Panc1 (cell line): ENCODE measurements at regions not wholly inside any gene's neighbourhood (a gene's known extent, or its start where the extent isn't known, plus 50 kb on each side); places are given as distances from the start of the nearest gene placed in this dataset.

Experiments used
- ATAC-seq: fragments of 200-7000 bp; cut with Tn5 transposase; 2 replicates; pipeline ENCODE4 v1.9.1; 2020; ENCODE audit warnings: mild to moderate bottlenecking, moderate library complexity
- BruUV-seq: library from RNA; stranded (reverse); fragments of 400-500 nt; replicated peaks from 2 replicates; lab custom pipeline; 2021; lab: Mats Ljungman, UMichigan
- CTCF ChIA-PET: fragments of 300-600 bp; sonication (Branson Sonifier 250); formaldehyde crosslinking; loops from one replicate; lab custom pipeline; 2022; ENCODE audit warnings: antibody characterized with exemption; lab: Charles Lee
- POLR2A ChIA-PET: fragments of 300-600 bp; sonication (Branson Sonifier 250); formaldehyde crosslinking; loops from one replicate; lab custom pipeline; 2022; ENCODE audit warnings: antibody characterized with exemption; lab: Charles Lee
- DNase-seq: peaks from one replicate; pipeline ENCODE4 v3.0.0-alpha.2; 2010; ENCODE audit warnings: low read depth, low spot score
- H3K27ac ChIP-seq: 2 replicates; pipeline ENCODE4 v1.5.1; 2011; ENCODE audit warnings: mild to moderate bottlenecking, low read length, inconsistent platforms
- H3K27me3 ChIP-seq: fragments of 200-500 bp; sonication (Bioruptor generic); 2 replicates; pipeline ENCODE4 v1.6.0; 2014; ENCODE audit warnings: low read length, inconsistent platforms; ENCODE audit not compliant: control insufficient read depth, insufficient read depth
- H3K36me3 ChIP-seq: fragments of 200-500 bp; sonication (Bioruptor generic); 2 replicates; pipeline ENCODE4 v1.5.1; 2014; ENCODE audit warnings: inconsistent platforms, mild to moderate bottlenecking, low read length, moderate library complexity; ENCODE audit not compliant: control insufficient read depth, insufficient read depth
- H3K4me1 ChIP-seq: 2 replicates; pipeline ENCODE4 v1.5.1; 2011; ENCODE audit warnings: inconsistent platforms, mild to moderate bottlenecking, low read length, moderate library complexity; ENCODE audit not compliant: control insufficient read depth, insufficient read depth
- H3K4me3 ChIP-seq, 2 experiments: 2 replicates each; pipeline ENCODE4 v1.5.1; 2011 to 2012; ENCODE audit warnings: low read depth in 2 of 2, low read length in 2 of 2, mild to moderate bottlenecking in 2 of 2, inconsistent platforms in 1 of 2, moderate library complexity in 1 of 2
- H3K9me3 ChIP-seq: fragments of 200-500 bp; sonication (Bioruptor generic); 2 replicates; pipeline ENCODE4 v1.5.1; 2014; ENCODE audit warnings: low read depth, mild to moderate bottlenecking, inconsistent platforms, low read length, moderate library complexity; ENCODE audit not compliant: control insufficient read depth, insufficient read depth
- CTCF ChIP-seq: fragments of 450-650 bp; IDR thresholded peaks from 2 replicates; pipeline ENCODE4 v1.5.1; 2017; ENCODE audit warnings: mild to moderate bottlenecking
- POLR2AphosphoS5 ChIP-seq: IDR thresholded peaks from 2 replicates; pipeline ENCODE4 v1.6.1; 2012; ENCODE audit warnings: mild to moderate bottlenecking, low read depth, low read length, moderate library complexity
- REST ChIP-seq, 2 experiments: IDR thresholded peaks; 2 replicates each; pipeline ENCODE4 v1.6.1; 2011 to 2012; ENCODE audit warnings: low read depth in 2 of 2, control low read depth in 1 of 2, low read length in 1 of 2, mild to moderate bottlenecking in 1 of 2, moderate library complexity in 1 of 2; ENCODE audit not compliant: insufficient read depth in 1 of 2
- SIN3A ChIP-seq: IDR thresholded peaks from 2 replicates; pipeline ENCODE4 v1.6.1; 2012; ENCODE audit warnings: low read depth, mild to moderate bottlenecking, low read length, moderate library complexity, borderline replicate concordance; ENCODE audit not compliant: insufficient read depth
- TCF7L2 ChIP-seq: IDR thresholded peaks from 2 replicates; pipeline ENCODE4 v1.6.1; 2011; ENCODE audit warnings: mild to moderate bottlenecking, low read depth, low read length, inconsistent platforms
- in situ Hi-C: cut with HindIII; loops from 2 replicates; pipeline ENCODE4 v1.10.0; 2016; ENCODE audit warnings: low sequenced_read_pairs, low pct_unique_long_range_greater_than_20kb
- intact Hi-C: fragments of 100-400 bp; cut with micrococcal nuclease; formaldehyde crosslinking; loops from one replicate; pipeline ENCODE4 v1.10.0; 2022; ENCODE audit not compliant: unreplicated experiment

- in situ Hi-C loops: no loop called here
Measured at GRCh38 chr18:5091741-5092140, 105.3 kb downstream of the AKAIN1 start.

GRCh38 chr18:5075297-5075696 lies 121.8 kb downstream of the AKAIN1 start:
- intact Hi-C loops: loop anchor here (10.0 kb wide), 1 partner anchor 350 kb away; no protein-coding TSS in a partner anchor
- POLR2A ChIA-PET: no interaction called here
- no TSS peak for BruUV-seq

More at GRCh38 chr18:5091741-5092140, 105.3 kb downstream of the AKAIN1 start:
- no TSS peak for BruUV-seq
- Histone ChIP-seq H3K4me3 (no peak overlapping the region), H3K4me1 (no peaks in the 10 kb centered on the region), H3K9me3 (no peaks in the 10 kb centered on the region), H3K36me3 (no peaks in the 10 kb centered on the region), H3K27ac (no peak overlapping the region), H3K27me3 (no peaks in the 10 kb centered on the region)
- POLR2A ChIA-PET: no interaction called here
- CTCF ChIA-PET: no interaction called here
- no peak for TF ChIP-seq POLR2AphosphoS5
- TF ChIP-seq SIN3A: no peak
- no peak for TF ChIP-seq TCF7L2
- no peak for TF ChIP-seq REST (IDR thresholded peaks at IDR 0.05; ENCODE audit: insufficient read depth in 1 of 2, low read depth in 2 of 2, low read length in 1 of 2)
- TF ChIP-seq CTCF: no peak
- no peak for ATAC-seq
- DNase-seq: no peak
- intact Hi-C loops: no loop called here

More at GRCh38 chr18:5075297-5075696, 121.8 kb downstream of the AKAIN1 start:
- CTCF ChIA-PET: no interaction called here
- no peak for ATAC-seq
- Histone ChIP-seq H3K4me1 (no peaks in the 10 kb centered on the region), H3K27me3 (no peaks in the 10 kb centered on the region), H3K27ac (no peak overlapping the region), H3K36me3 (no peaks in the 10 kb centered on the region), H3K9me3 (no peaks in the 10 kb centered on the region), H3K4me3 (no peak overlapping the region)
- DNase-seq: no peak
- in situ Hi-C loops: no loop called here
- no peak for TF ChIP-seq CTCF
- no peak for TF ChIP-seq TCF7L2
- no peak for TF ChIP-seq REST (IDR thresholded peaks at IDR 0.05; ENCODE audit: insufficient read depth in 1 of 2, low read depth in 2 of 2, low read length in 1 of 2)
- no peak for TF ChIP-seq SIN3A
